Ascending aorta (tissue), 2 donors: ENCODE measurements at regions not wholly inside any gene's neighbourhood (a gene's known extent, or its start where the extent isn't known, plus 50 kb on each side); places are given as distances from the start of the nearest gene placed in this dataset.

Source experiments
- DNase-seq, 2 donors: peaks; one replicate each; pipeline ENCODE4 v3.0.0-alpha.2; 2019; ENCODE audit warnings: low spot score in 2 of 2
- H3K27ac ChIP-seq, 2 donors: fragments of 200-600 bp; sonication (generic); one replicate each; pipeline ENCODE4 v1.5.1; 2016 to 2017; ENCODE audit warnings: mild to moderate bottlenecking in 1 of 2
- H3K27me3 ChIP-seq: fragments of 200-600 bp; sonication (generic); one replicate; pipeline ENCODE4 v1.5.1; 2017
- H3K36me3 ChIP-seq, 2 donors: fragments of 200-600 bp; sonication (generic); one replicate each; pipeline ENCODE4 v1.5.1; 2016
- H3K4me1 ChIP-seq, 2 donors: fragments of 200-600 bp; sonication (generic); one replicate each; pipeline ENCODE4 v1.5.1; 2016 to 2017; ENCODE audit warnings: mild to moderate bottlenecking in 1 of 2
- H3K4me3 ChIP-seq, 2 donors: fragments of 200-600 bp; sonication (generic); one replicate each; pipeline ENCODE4 v1.5.1; 2016 to 2017; ENCODE audit warnings: mild to moderate bottlenecking in 1 of 2
- H3K9me3 ChIP-seq, 2 donors: fragments of 200-600 bp; sonication (generic); one replicate each; pipeline ENCODE4 v1.5.1; 2016
- intact Hi-C: fragments of 100-400 bp; cut with DNase I; formaldehyde crosslinking; loops from one replicate; pipeline ENCODE4 v1.15.1; 2023
- TF ChIP-seq, protein P1 (sequence below), 3 experiments: fragments of 200-600 bp in 2 of 3; fragments of 450-650 bp in 1 of 3; sonication (generic) in 2 of 3; IDR thresholded peaks; one replicate each; pipeline ENCODE4 v1.5.1; 2016 to 2019; ENCODE audit warnings: antibody characterized with exemption in 3 of 3, mild to moderate bottlenecking in 1 of 3, moderate library complexity in 1 of 3

DNA sequence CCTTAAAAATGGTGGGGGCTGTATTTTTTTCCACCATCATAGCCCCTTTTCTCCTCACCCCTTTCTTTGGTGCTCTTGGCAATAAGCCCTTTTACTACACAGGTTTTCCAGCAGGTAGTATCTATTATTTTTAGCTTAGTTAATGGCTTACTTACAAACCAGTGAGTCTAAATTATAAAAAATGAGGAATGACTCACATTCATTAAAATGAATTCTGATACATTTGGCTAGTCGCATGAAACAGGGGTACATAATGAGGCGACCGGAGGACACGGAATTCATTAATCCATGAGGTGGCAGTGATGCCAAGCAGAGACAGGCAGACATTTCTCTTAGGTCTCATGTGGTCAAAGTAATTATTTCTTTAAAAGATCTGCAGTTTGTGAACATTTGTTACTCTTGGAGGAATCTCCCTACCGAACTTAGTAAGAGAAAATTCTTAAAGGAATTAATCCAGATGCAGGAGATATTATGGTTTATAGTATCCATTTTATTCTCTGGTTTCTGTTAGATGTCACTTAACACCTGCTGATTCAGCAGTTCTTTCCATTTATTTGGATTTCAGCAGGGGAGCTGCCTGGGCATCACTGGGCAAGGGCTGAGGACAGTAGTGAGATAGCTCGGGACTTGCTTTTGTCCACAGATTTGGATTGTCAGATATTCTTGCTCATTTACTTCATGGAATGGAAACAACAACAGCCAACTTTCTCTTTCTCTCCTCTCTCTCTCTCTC is 575.0 kb upstream of the NR3C2 start:
- Histone ChIP-seq H3K27me3 (no peaks in the 10 kb centered on the region), H3K9me3 (no peaks in the 10 kb centered on the region), H3K27ac (no peak overlapping the region), H3K36me3 (no peaks in the 10 kb centered on the region), H3K4me1 (no peaks in the 10 kb centered on the region), H3K4me3 (no peak overlapping the region)
- intact Hi-C loops: no loop called here
- TF ChIP-seq, protein P1, sequence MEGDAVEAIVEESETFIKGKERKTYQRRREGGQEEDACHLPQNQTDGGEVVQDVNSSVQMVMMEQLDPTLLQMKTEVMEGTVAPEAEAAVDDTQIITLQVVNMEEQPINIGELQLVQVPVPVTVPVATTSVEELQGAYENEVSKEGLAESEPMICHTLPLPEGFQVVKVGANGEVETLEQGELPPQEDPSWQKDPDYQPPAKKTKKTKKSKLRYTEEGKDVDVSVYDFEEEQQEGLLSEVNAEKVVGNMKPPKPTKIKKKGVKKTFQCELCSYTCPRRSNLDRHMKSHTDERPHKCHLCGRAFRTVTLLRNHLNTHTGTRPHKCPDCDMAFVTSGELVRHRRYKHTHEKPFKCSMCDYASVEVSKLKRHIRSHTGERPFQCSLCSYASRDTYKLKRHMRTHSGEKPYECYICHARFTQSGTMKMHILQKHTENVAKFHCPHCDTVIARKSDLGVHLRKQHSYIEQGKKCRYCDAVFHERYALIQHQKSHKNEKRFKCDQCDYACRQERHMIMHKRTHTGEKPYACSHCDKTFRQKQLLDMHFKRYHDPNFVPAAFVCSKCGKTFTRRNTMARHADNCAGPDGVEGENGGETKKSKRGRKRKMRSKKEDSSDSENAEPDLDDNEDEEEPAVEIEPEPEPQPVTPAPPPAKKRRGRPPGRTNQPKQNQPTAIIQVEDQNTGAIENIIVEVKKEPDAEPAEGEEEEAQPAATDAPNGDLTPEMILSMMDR (IDR thresholded peaks at IDR 0.05): no peak
- no peak for DNase-seq

DNA sequence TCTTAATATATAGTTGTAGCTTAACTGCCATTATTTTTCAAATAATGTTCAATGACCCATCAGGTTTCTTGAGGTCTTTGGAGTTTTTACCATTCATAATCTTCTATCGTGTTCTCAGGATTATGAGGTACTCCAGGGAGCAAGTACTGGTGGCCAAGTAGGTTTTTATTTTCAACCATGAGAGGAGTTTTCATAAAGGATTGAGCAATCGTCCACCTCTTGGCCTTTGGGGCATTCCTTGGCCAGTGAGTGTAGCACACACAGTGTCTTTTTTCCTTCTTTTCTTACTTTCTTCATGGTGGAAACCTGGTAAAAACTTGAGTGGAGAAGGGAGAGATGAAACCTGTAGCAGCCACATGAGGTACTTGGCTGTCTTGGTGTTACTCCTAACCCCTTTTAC is 567.0 kb upstream of the NR3C2 start:
- TF ChIP-seq, protein P1 (IDR thresholded peaks at IDR 0.05): no peak
- Histone ChIP-seq H3K9me3 (no peaks in the 10 kb centered on the region), H3K4me1 (no peaks in the 10 kb centered on the region), H3K36me3 (no peaks in the 10 kb centered on the region), H3K27me3 (no peaks in the 10 kb centered on the region), H3K27ac (no peak overlapping the region), H3K4me3 (no peak overlapping the region)
- no peak for DNase-seq
- intact Hi-C loops: no loop called here

DNA sequence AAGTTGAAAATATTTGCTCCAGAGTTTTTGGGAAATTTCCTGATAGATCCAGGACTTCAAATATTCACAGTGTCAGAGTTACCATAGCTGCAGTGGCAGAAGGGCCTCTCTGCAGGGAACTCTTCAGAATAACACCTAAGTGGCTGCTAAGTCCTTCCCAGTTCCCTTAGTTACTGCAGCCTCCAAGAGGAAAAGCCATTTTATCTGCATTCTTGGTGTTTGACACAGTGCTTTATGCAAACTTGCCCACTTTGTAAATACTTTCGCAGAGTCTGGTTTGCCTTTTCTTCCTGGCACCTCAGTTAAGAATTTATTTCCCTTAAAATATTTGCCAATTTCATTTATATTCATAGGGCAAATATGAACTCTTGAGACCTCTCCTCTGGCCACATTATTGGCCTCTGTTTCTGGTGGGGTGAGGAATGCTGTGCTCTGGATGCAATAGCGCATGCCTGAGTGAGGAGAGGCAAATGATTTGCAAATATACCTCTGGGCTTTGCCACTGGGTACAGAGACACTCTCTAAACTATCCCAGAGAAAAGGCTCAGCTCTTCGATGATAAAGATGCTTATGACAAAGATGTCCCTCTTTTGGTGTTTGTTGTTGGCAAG is 566.3 kb upstream of the NR3C2 start:
- Histone ChIP-seq H3K4me3 (no peak overlapping the region), H3K36me3 (no peaks in the 10 kb centered on the region), H3K27me3 (no peaks in the 10 kb centered on the region), H3K27ac (no peak overlapping the region), H3K9me3 (no peaks in the 10 kb centered on the region), H3K4me1 (no peaks in the 10 kb centered on the region)
- intact Hi-C loops: no loop called here
- TF ChIP-seq, protein P1 (IDR thresholded peaks at IDR 0.05): no peak
- no peak for DNase-seq

DNA sequence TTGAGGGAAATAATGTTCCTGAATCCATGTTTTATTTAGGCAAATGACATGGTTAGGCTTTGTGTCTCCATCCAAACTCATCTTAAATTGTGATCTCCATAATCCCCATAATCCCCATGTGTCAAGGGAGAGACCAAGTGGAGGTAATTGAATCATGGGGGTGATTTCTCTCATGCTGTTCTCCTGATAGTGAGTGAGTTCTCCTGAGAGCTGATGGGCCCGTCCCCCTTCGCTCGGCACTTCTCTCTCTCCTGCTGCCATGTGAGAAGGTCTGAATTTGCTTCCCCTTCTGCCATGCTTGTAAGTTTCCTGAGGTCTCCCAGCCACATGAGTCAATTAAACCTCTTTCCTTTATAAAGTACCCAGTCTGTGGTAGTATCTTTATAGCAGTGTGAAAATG is 563.0 kb upstream of the NR3C2 start:
- Histone ChIP-seq H3K4me3 (no peak overlapping the region), H3K27ac (no peak overlapping the region), H3K36me3 (no peaks in the 10 kb centered on the region), H3K9me3 (no peaks in the 10 kb centered on the region), H3K27me3 (no peaks in the 10 kb centered on the region), H3K4me1 (no peaks in the 10 kb centered on the region)
- DNase-seq: no peak
- TF ChIP-seq, protein P1 (IDR thresholded peaks at IDR 0.05): no peak
- intact Hi-C loops: no loop called here

DNA sequence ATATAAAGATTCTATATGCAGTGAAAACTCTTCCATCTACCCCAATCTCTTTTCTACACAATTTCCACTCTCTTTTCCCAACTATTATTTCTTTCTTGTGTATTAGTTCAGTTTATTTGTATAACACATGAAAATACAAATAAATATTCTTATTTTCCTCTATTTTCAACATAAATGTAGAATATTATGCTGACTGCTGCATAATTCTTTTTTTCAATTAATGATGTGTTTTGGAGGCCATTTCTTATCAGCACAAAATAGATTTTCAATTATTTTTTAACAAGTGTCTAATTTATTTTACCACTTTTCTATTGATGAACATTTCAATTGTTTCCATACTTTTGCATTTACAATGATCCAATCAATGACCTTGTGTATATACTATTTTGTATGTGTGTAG is 557.7 kb upstream of the NR3C2 start:
- Histone ChIP-seq H3K27ac (no peak overlapping the region), H3K9me3 (no peaks in the 10 kb centered on the region), H3K4me1 (no peaks in the 10 kb centered on the region), H3K36me3 (no peaks in the 10 kb centered on the region), H3K4me3 (no peak overlapping the region), H3K27me3 (no peaks in the 10 kb centered on the region)
- TF ChIP-seq, protein P1 (IDR thresholded peaks at IDR 0.05): no peak
- DNase-seq: no peak
- intact Hi-C loops: no loop called here
